Stimulated activated CD8-positive, alpha-beta memory T cell treated with anti-CD3 and anti-CD28 coated beads, Interleukin-15, amount 100 ng/mL, for 48 hours (primary cell): ENCODE measurements at regions not wholly inside any gene's neighbourhood (a gene's known extent, or its start where the extent isn't known, plus 50 kb on each side); places are given as distances from the start of the nearest gene placed in this dataset.

Experiments
- DNase-seq, 2 donors: peaks; one replicate each; pipeline ENCODE4 v3.0.0-alpha.2; 2020; ENCODE audit warnings: low read depth in 2 of 2

GRCh38 chr15:46703871-46704637 is 1013.3 kb upstream of the SEMA6D start:
- DNase-seq: no peak

- DNase-seq: no peak
These were observed 1009.9 kb upstream of the SEMA6D start for GRCh38 chr15:46707452-46707851.

GRCh38 chr15:46708226-46708625 is 1009.1 kb upstream of the SEMA6D start:
- no peak for DNase-seq

GRCh38 chr15:46709460-46710083 is 1007.7 kb upstream of the SEMA6D start:
- no peak for DNase-seq

GRCh38 chr15:46710401-46710960 is 1006.8 kb upstream of the SEMA6D start:
- DNase-seq: no peak

- no peak for DNase-seq
These were observed 1004.3 kb upstream of the SEMA6D start for GRCh38 chr15:46713045-46713444.

- DNase-seq: no peak
These were observed 1002.4 kb upstream of the SEMA6D start for GRCh38 chr15:46714950-46715349.

- no peak for DNase-seq
These were observed 994.0 kb upstream of the SEMA6D start for GRCh38 chr15:46723308-46723707.

- no peak for DNase-seq
These were observed 985.2 kb upstream of the SEMA6D start for GRCh38 chr15:46732060-46732459.

- no peak for DNase-seq
These were observed 982.2 kb upstream of the SEMA6D start for GRCh38 chr15:46735115-46735514.

- DNase-seq: no peak
These were observed 966.0 kb upstream of the SEMA6D start for GRCh38 chr15:46751303-46751702.

GRCh38 chr15:46753946-46754345 is 963.4 kb upstream of the SEMA6D start:
- no peak for DNase-seq

- no peak for DNase-seq
These were observed 954.2 kb upstream of the SEMA6D start for GRCh38 chr15:46763091-46763490.

GRCh38 chr15:46764851-46765250 is 952.5 kb upstream of the SEMA6D start:
- no peak for DNase-seq

GRCh38 chr15:46766021-46766420 is 951.3 kb upstream of the SEMA6D start:
- DNase-seq: no peak

GRCh38 chr15:46768287-46768686 is 949.0 kb upstream of the SEMA6D start:
- DNase-seq: no peak

GRCh38 chr15:46773016-46773415 is 944.3 kb upstream of the SEMA6D start:
- DNase-seq: no peak

- DNase-seq: no peak
These were observed 938.4 kb upstream of the SEMA6D start for GRCh38 chr15:46778876-46779275.

GRCh38 chr15:46786590-46787285 is 930.6 kb upstream of the SEMA6D start:
- no peak for DNase-seq

- DNase-seq: no peak
These were observed 921.6 kb upstream of the SEMA6D start for GRCh38 chr15:46795685-46796084.

GRCh38 chr15:46808834-46809233 is 908.5 kb upstream of the SEMA6D start:
- DNase-seq: no peak

GRCh38 chr15:46815240-46815639 is 902.1 kb upstream of the SEMA6D start:
- no peak for DNase-seq

- no peak for DNase-seq
These were observed 901.5 kb upstream of the SEMA6D start for GRCh38 chr15:46815765-46816164.
